Sigmoid colon (tissue), 3 donors: ENCODE measurements at regions not wholly inside any gene's neighbourhood (a gene's known extent, or its start where the extent isn't known, plus 50 kb on each side); places are given as distances from the start of the nearest gene placed in this dataset.

Experiments used
- CTCF ChIP-seq, 4 experiments: fragments of 450-650 bp in 3 of 4; fragments of 200-600 bp in 1 of 4; IDR thresholded peaks; one replicate each; pipeline ENCODE4 v1.5.1; 2016 to 2019; ENCODE audit warnings: antibody characterized with exemption in 4 of 4, mild to moderate bottlenecking in 3 of 4, moderate library complexity in 2 of 4
- POLR2A ChIP-seq, 2 donors: fragments of 450-650 bp; IDR thresholded peaks; one replicate each; pipeline ENCODE4 v1.6.1; 2016; ENCODE audit warnings: antibody characterized with exemption in 2 of 2, mild to moderate bottlenecking in 2 of 2, moderate library complexity in 2 of 2

GRCh38 chr4:130808492-130808891 lies 1712.5 kb downstream of the C4orf33 start:
- TF ChIP-seq POLR2A (IDR thresholded peaks at IDR 0.05) (no peak), CTCF (IDR thresholded peaks at IDR 0.05) (no peak)
